Endodermal cell (in vitro differentiated cells): ENCODE measurements at regions not wholly inside any gene's neighbourhood (a gene's known extent, or its start where the extent isn't known, plus 50 kb on each side); places are given as distances from the start of the nearest gene placed in this dataset.

Source experiments
- DNase-seq: peaks from one replicate; pipeline ENCODE4 v3.0.0-alpha.2; 2017
- H3K27ac ChIP-seq: 2 replicates; pipeline ENCODE4 v1.5.1; 2013; ENCODE audit warnings: mild to moderate bottlenecking, low read depth, low read length, moderate library complexity
- H3K27me3 ChIP-seq: 2 replicates; pipeline ENCODE4 v1.6.1; 2013; ENCODE audit warnings: mild to moderate bottlenecking, low read length, moderate library complexity; ENCODE audit not compliant: insufficient read depth, control insufficient read depth, poor library complexity, severe bottlenecking
- H3K36me3 ChIP-seq: 2 replicates; pipeline ENCODE4 v1.7.0; 2013; ENCODE audit warnings: mild to moderate bottlenecking, low read length, moderate library complexity; ENCODE audit not compliant: control insufficient read depth, insufficient read depth
- H3K4me1 ChIP-seq: one replicate; pipeline ENCODE4 v1.7.0; 2013; ENCODE audit warnings: low read length; ENCODE audit not compliant: control insufficient read depth, insufficient read depth
- H3K4me3 ChIP-seq: 2 replicates; pipeline ENCODE4 v1.5.1; 2013; ENCODE audit warnings: mild to moderate bottlenecking, low read length, moderate library complexity
- H3K9ac ChIP-seq: 2 replicates; pipeline ENCODE4 v1.6.1; 2013; ENCODE audit warnings: mild to moderate bottlenecking, low read length, moderate library complexity; ENCODE audit not compliant: poor library complexity, severe bottlenecking; ENCODE audit errors: extremely low read depth
- H3K9me3 ChIP-seq: 2 replicates; pipeline ENCODE4 v1.6.1; 2013; ENCODE audit warnings: mild to moderate bottlenecking, low read length, moderate library complexity; ENCODE audit not compliant: control insufficient read depth
- H3K27ac Mint-ChIP-seq: 2 replicates; pipeline ENCODE4 v1.8.0; 2020; ENCODE audit warnings: mixed read lengths
- H3K27me3 Mint-ChIP-seq: 2 replicates; pipeline ENCODE4 v1.8.0; 2021; ENCODE audit warnings: mild to moderate bottlenecking, mixed read lengths; ENCODE audit not compliant: insufficient read depth
- H3K36me3 Mint-ChIP-seq: 2 replicates; pipeline ENCODE4 v1.8.0; 2020; ENCODE audit warnings: low read depth, mixed read lengths
- H3K4me1 Mint-ChIP-seq: 2 replicates; pipeline ENCODE4 v1.8.0; 2020; ENCODE audit warnings: mixed read lengths
- H3K4me3 Mint-ChIP-seq: 2 replicates; pipeline ENCODE4 v1.8.0; 2020; ENCODE audit warnings: mild to moderate bottlenecking, moderate library complexity, mixed read lengths
- H3K9me3 Mint-ChIP-seq: 2 replicates; pipeline ENCODE4 v1.8.0; 2020; ENCODE audit warnings: mild to moderate bottlenecking, mixed read lengths
- WGBS, 2 experiments: methylation state at CpG; one replicate each; pipeline versions ENCODE4 v1.1.5 to v1.1.7; 2013; ENCODE audit warnings: missing lambda C conversion rate in 2 of 2, mixed read lengths in 1 of 2; ENCODE audit not compliant: insufficient coverage in 1 of 2, insufficient read length in 1 of 2; 5-methylcytosine and 5-hydroxymethylcytosine counted together
- TF ChIP-seq, protein P1 (sequence below): fragments of 200-600 bp; sonication (generic); conservative IDR thresholded peaks from 2 replicates; pipeline ENCODE4 v1.5.0; 2021; ENCODE audit warnings: antibody characterized with exemption, mild to moderate bottlenecking

GRCh38 chr5:53311681-53312080, 168.7 kb upstream of the FST start:
- 83 to 94% methylated on average over 1 to 2 of the region's 2 CpGs for WGBS, 2 experiments

GRCh38 chr5:53313145-53313544, 167.3 kb upstream of the FST start:
- WGBS, 2 experiments = 96 to 100% methylated on average over 1 to 2 of the region's 2 CpGs
- H3K4me3 Mint-ChIP-seq = no peak overlapping the region

More at GRCh38 chr5:53311681-53312080, 168.7 kb upstream of the FST start:
- Mint-ChIP-seq H3K36me3 (no peaks in the 10 kb centered on the region), H3K27me3 (no peaks in the 10 kb centered on the region), H3K4me3 (no peak overlapping the region), H3K4me1 (peaks cover 9% of the 10 kb centered on the region), H3K9me3 (peaks cover 19% of the 10 kb centered on the region), H3K27ac (no peak overlapping the region)
- DNase-seq = no peak
- H3K27me3 ChIP-seq = no peaks in the 10 kb centered on the region
- no peak overlapping the region for H3K9ac ChIP-seq
- H3K27ac ChIP-seq = no peak overlapping the region
- H3K9me3 ChIP-seq = peaks cover 13% of the 10 kb centered on the region
- H3K36me3 ChIP-seq = no peaks in the 10 kb centered on the region
- H3K4me3 ChIP-seq = no peak overlapping the region
- TF ChIP-seq, protein P1, sequence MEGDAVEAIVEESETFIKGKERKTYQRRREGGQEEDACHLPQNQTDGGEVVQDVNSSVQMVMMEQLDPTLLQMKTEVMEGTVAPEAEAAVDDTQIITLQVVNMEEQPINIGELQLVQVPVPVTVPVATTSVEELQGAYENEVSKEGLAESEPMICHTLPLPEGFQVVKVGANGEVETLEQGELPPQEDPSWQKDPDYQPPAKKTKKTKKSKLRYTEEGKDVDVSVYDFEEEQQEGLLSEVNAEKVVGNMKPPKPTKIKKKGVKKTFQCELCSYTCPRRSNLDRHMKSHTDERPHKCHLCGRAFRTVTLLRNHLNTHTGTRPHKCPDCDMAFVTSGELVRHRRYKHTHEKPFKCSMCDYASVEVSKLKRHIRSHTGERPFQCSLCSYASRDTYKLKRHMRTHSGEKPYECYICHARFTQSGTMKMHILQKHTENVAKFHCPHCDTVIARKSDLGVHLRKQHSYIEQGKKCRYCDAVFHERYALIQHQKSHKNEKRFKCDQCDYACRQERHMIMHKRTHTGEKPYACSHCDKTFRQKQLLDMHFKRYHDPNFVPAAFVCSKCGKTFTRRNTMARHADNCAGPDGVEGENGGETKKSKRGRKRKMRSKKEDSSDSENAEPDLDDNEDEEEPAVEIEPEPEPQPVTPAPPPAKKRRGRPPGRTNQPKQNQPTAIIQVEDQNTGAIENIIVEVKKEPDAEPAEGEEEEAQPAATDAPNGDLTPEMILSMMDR = no peak
- H3K4me1 ChIP-seq = no peaks in the 10 kb centered on the region

GRCh38 chr5:53318303-53318702, 162.1 kb upstream of the FST start:
- DNase-seq = no peak
- WGBS, 2 experiments = 55 to 60% methylated on average over 1 to 2 of the region's 2 CpGs

More at GRCh38 chr5:53313145-53313544, 167.3 kb upstream of the FST start:
- Mint-ChIP-seq H3K9me3 (peaks cover 16% of the 10 kb centered on the region), H3K27ac (no peak overlapping the region), H3K4me1 (peaks cover 9% of the 10 kb centered on the region), H3K36me3 (no peaks in the 10 kb centered on the region), H3K27me3 (no peaks in the 10 kb centered on the region)
- Histone ChIP-seq H3K4me3 (no peak overlapping the region), H3K36me3 (no peaks in the 10 kb centered on the region), H3K9me3 (peaks cover 13% of the 10 kb centered on the region), H3K4me1 (no peaks in the 10 kb centered on the region), H3K27me3 (no peaks in the 10 kb centered on the region), H3K9ac (no peak overlapping the region), H3K27ac (no peak overlapping the region)
- no peak for DNase-seq
- TF ChIP-seq, protein P1 = no peak

More at GRCh38 chr5:53318303-53318702, 162.1 kb upstream of the FST start:
- Mint-ChIP-seq H3K4me3 (no peak overlapping the region), H3K36me3 (no peaks in the 10 kb centered on the region), H3K9me3 (peaks cover 12% of the 10 kb centered on the region), H3K27ac (no peak overlapping the region), H3K27me3 (no peaks in the 10 kb centered on the region), H3K4me1 (no peaks in the 10 kb centered on the region)
- no peaks in the 10 kb centered on the region for H3K27me3 ChIP-seq
- H3K4me3 ChIP-seq = no peak overlapping the region
- peaks cover 13% of the 10 kb centered on the region for H3K9me3 ChIP-seq
- no peak overlapping the region for H3K9ac ChIP-seq
- no peak overlapping the region for H3K27ac ChIP-seq
- TF ChIP-seq, protein P1 = peak; percentile 76
- no peaks in the 10 kb centered on the region for H3K4me1 ChIP-seq
- H3K36me3 ChIP-seq = no peaks in the 10 kb centered on the region
